ENCODE measurements at regions not wholly inside any gene's neighbourhood (a gene's known extent, or its start where the extent isn't known, plus 50 kb on each side); places are given as distances from the start of the nearest gene placed in this dataset.

GRCh38 chr14:55519473-55520080, 60.4 kb upstream of the KTN1 start:
- H3K4me3 ChIP-seq: no peak overlapping the region
- H3K4me1 ChIP-seq: no peaks in the 10 kb centered on the region
- no peak overlapping the region for H3K27ac ChIP-seq
- no peak for ATAC-seq
- no peaks in the 10 kb centered on the region for H3K36me3 ChIP-seq
- H3K27me3 ChIP-seq: no peaks in the 10 kb centered on the region
- no peak for DNase-seq
- WGBS (ENCODE audit: insufficient coverage, low coverage, low lambda C conversion rate, missing lambda C conversion rate): no CpG with 5 or more reads among the region's 1 CpG
- intact Hi-C loops (cut with DNase I): no loop called here
- no peak for TF ChIP-seq CTCF (IDR thresholded peaks at IDR 0.05)
- TF ChIP-seq POLR2A (IDR thresholded peaks at IDR 0.05): no peak
- no peaks in the 10 kb centered on the region for H3K9me3 ChIP-seq

- Histone ChIP-seq H3K4me1 (no peaks in the 10 kb centered on the region), H3K9me3 (no peaks in the 10 kb centered on the region), H3K4me3 (no peak overlapping the region), H3K27ac (no peak overlapping the region), H3K36me3 (no peaks in the 10 kb centered on the region), H3K27me3 (no peaks in the 10 kb centered on the region)
- intact Hi-C loops (cut with DNase I): no loop called here
- TF ChIP-seq CTCF (IDR thresholded peaks at IDR 0.05): no peak
- no peak for TF ChIP-seq POLR2A (IDR thresholded peaks at IDR 0.05)
- ATAC-seq (peak in 1 of 4 donors; percentile 28), DNase-seq (no peak)
- 40% methylated on average over 2 of the region's 2 CpGs for WGBS (ENCODE audit: insufficient coverage, low coverage, low lambda C conversion rate, missing lambda C conversion rate)
Measured at GRCh38 chr14:55523321-55523720, 56.7 kb upstream of the KTN1 start.

Measured in right lobe of liver (tissue), 6 donors.